Gastroesophageal sphincter (tissue), 3 donors: ENCODE measurements at regions not wholly inside any gene's neighbourhood (a gene's known extent, or its start where the extent isn't known, plus 50 kb on each side); places are given as distances from the start of the nearest gene placed in this dataset.

Source experiments
- POLR2A ChIP-seq, 2 donors: fragments of 450-650 bp; IDR thresholded peaks; one replicate each; pipeline ENCODE4 v1.6.1; 2017; ENCODE audit warnings: antibody characterized with exemption in 2 of 2, mild to moderate bottlenecking in 2 of 2, moderate library complexity in 1 of 2
- POLR2AphosphoS5 ChIP-seq: sonication (generic); formaldehyde crosslinking; IDR thresholded peaks from one replicate; pipeline ENCODE4 v1.6.1; 2017; ENCODE audit warnings: antibody characterized with exemption
- TF ChIP-seq, protein P1 (sequence below), 4 experiments: fragments of 200-600 bp in 2 of 4; fragments of 450-650 bp in 2 of 4; sonication (generic) in 1 of 4; IDR thresholded peaks; one replicate each; pipeline ENCODE4 v1.5.1; 2017 to 2019; ENCODE audit warnings: antibody characterized with exemption in 4 of 4, mild to moderate bottlenecking in 2 of 4, moderate library complexity in 2 of 4

DNA sequence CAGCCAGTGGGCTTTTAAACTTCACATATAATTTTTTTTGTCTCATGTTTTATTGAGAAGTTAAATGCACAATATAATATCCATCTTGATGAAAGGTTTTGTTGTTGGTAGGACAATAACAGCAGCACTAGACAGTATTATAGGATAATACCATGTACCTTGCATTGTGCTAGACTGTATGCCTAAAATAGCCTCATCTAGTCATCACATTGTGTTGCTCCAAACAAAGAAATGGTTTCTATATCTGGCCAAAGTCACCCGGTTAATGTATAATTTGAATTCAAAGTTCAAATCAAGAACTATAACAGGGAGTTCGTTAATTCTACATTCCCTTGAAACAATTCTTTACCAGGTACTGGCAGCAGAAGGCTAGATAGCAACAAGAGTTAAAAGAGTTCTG, 104.9 kb downstream of the KCNJ2 start:
- no peak for TF ChIP-seq POLR2A (IDR thresholded peaks at IDR 0.05)
- TF ChIP-seq POLR2AphosphoS5 = no peak
- TF ChIP-seq, protein P1, sequence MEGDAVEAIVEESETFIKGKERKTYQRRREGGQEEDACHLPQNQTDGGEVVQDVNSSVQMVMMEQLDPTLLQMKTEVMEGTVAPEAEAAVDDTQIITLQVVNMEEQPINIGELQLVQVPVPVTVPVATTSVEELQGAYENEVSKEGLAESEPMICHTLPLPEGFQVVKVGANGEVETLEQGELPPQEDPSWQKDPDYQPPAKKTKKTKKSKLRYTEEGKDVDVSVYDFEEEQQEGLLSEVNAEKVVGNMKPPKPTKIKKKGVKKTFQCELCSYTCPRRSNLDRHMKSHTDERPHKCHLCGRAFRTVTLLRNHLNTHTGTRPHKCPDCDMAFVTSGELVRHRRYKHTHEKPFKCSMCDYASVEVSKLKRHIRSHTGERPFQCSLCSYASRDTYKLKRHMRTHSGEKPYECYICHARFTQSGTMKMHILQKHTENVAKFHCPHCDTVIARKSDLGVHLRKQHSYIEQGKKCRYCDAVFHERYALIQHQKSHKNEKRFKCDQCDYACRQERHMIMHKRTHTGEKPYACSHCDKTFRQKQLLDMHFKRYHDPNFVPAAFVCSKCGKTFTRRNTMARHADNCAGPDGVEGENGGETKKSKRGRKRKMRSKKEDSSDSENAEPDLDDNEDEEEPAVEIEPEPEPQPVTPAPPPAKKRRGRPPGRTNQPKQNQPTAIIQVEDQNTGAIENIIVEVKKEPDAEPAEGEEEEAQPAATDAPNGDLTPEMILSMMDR (IDR thresholded peaks at IDR 0.05) = no peak
